H1 (cell line): ENCODE measurements at regions not wholly inside any gene's neighbourhood (a gene's known extent, or its start where the extent isn't known, plus 50 kb on each side); places are given as distances from the start of the nearest gene placed in this dataset.

Experiments used
- CTCF ChIA-PET: fragments of 300-600 bp; sonication (Branson Sonifier 250); formaldehyde crosslinking; loops from one replicate; lab custom pipeline; 2021; ENCODE audit not compliant: partially characterized antibody; lab: Charles Lee
- POLR2A ChIA-PET: fragments of 300-600 bp; sonication (Branson Sonifier 250); formaldehyde crosslinking; loops from one replicate; lab custom pipeline; 2021; ENCODE audit warnings: inconsistent platforms; ENCODE audit not compliant: partially characterized antibody; lab: Charles Lee
- DNase-seq, 2 experiments: peaks; one replicate each; pipeline versions ENCODE4 v3.0.0 to v3.0.0-alpha.2; 2010 to 2022; ENCODE audit warnings: low spot score in 2 of 2, low read depth in 1 of 2, mixed read lengths in 1 of 2
- FAIRE-seq: peaks from 2 replicates; lab custom pipeline; 2011; peaks lifted over from hg19 to GRCh38; lab: Jason Lieb, UNC
- H2AFZ ChIP-seq: 2 replicates; pipeline ENCODE4 v1.8.1; 2012; ENCODE audit warnings: low read length, inconsistent platforms
- H2AK5ac ChIP-seq: 2 replicates; pipeline ENCODE4 v1.6.1; 2013; ENCODE audit warnings: low read depth, low read length
- H2BK120ac ChIP-seq: replicated peaks from 2 replicates; pipeline ENCODE3; 2013; ENCODE audit warnings: low read depth, low read length, inconsistent platforms
- H2BK12ac ChIP-seq: 2 replicates; pipeline ENCODE4 v1.6.1; 2013; ENCODE audit warnings: low read depth, low read length
- H2BK15ac ChIP-seq: 2 replicates; pipeline ENCODE4 v1.6.1; 2013; ENCODE audit warnings: low read length
- H2BK20ac ChIP-seq: 2 replicates; pipeline ENCODE4 v1.6.1; 2013; ENCODE audit warnings: low read length
- H2BK5ac ChIP-seq: 2 replicates; pipeline ENCODE4 v1.6.1; 2013; ENCODE audit warnings: low read depth, low read length
- H3K14ac ChIP-seq: 2 replicates; pipeline ENCODE4 v1.6.1; 2013; ENCODE audit warnings: inconsistent platforms; ENCODE audit not compliant: insufficient read length
- H3K18ac ChIP-seq: 2 replicates; pipeline ENCODE4 v1.6.1; 2013; ENCODE audit warnings: low read length; ENCODE audit errors: extremely low read depth
- H3K23ac ChIP-seq: 2 replicates; pipeline ENCODE4 v1.6.1; 2013; ENCODE audit warnings: inconsistent platforms; ENCODE audit not compliant: insufficient read length
- H3K23me2 ChIP-seq: 2 replicates; pipeline ENCODE4 v1.6.1; 2013; ENCODE audit warnings: low read depth, low read length
- H3K27ac ChIP-seq: 2 replicates; pipeline ENCODE4 v1.6.1; 2011; ENCODE audit warnings: low read depth, low read length, inconsistent platforms
- H3K27me3 ChIP-seq, 4 experiments: replicated peaks in 1 of 4; 1 replicate in 1 of 4; 2 replicates in 3 of 4; pipeline versions ENCODE4 v1.6.1 to v1.8.1; 2011 to 2013; ENCODE audit warnings: low read length in 3 of 4, mild to moderate bottlenecking in 3 of 4, inconsistent platforms in 2 of 4, mixed read lengths in 2 of 4, moderate library complexity in 1 of 4; ENCODE audit not compliant: control insufficient read depth in 3 of 4, insufficient read depth in 3 of 4; ENCODE audit errors: extremely low read depth in 1 of 4
- H3K36me3 ChIP-seq, 4 experiments: 2 replicates each; pipeline versions ENCODE4 v1.6.1 to v1.8.1; 2011 to 2013; ENCODE audit warnings: mild to moderate bottlenecking in 4 of 4, low read length in 3 of 4, moderate library complexity in 2 of 4, control low read depth in 1 of 4, inconsistent platforms in 1 of 4; ENCODE audit not compliant: insufficient read depth in 4 of 4, control insufficient read depth in 2 of 4
- H3K4ac ChIP-seq: replicated peaks from 2 replicates; pipeline ENCODE3; 2013; ENCODE audit warnings: low read length, low read depth, mixed read lengths, inconsistent platforms; ENCODE audit not compliant: insufficient read length
- H3K4me1 ChIP-seq, 4 experiments: replicated peaks in 1 of 4; 1 replicate in 1 of 4; 2 replicates in 3 of 4; pipeline versions ENCODE4 v1.6.1 to v1.8.1; 2011 to 2013; ENCODE audit warnings: low read length in 3 of 4, inconsistent platforms in 2 of 4, mixed read lengths in 1 of 4; ENCODE audit not compliant: insufficient read depth in 4 of 4, control insufficient read depth in 3 of 4
- H3K4me2 ChIP-seq, 2 experiments: 2 replicates each; pipeline versions ENCODE4 v1.6.1 to v1.8.1; 2011 to 2013; ENCODE audit warnings: low read depth in 2 of 2, low read length in 2 of 2, control low read depth in 1 of 2, inconsistent platforms in 1 of 2, mild to moderate bottlenecking in 1 of 2; ENCODE audit not compliant: insufficient read depth in 1 of 2
- H3K4me3 ChIP-seq, 4 experiments: fragments of 200-600, 300-600 bp in 1 of 4; sonication (generic), shearing (Covaris generic), sonication (Bioruptor Twin) in 1 of 4; 2 replicates each; pipeline versions ENCODE4 v1.5.1 to v1.8.1; 2011 to 2016; ENCODE audit warnings: low read length in 4 of 4, low read depth in 3 of 4, control low read depth in 2 of 4, inconsistent platforms in 2 of 4, mild to moderate bottlenecking in 2 of 4, mixed read lengths in 1 of 4, moderate library complexity in 1 of 4; ENCODE audit not compliant: insufficient read depth in 2 of 4; ENCODE audit errors: extremely low read depth in 1 of 4
- H3K56ac ChIP-seq: replicated peaks from 2 replicates; pipeline ENCODE3; 2013; ENCODE audit warnings: low read depth, mild to moderate bottlenecking, mixed read lengths, low read length, inconsistent platforms; ENCODE audit not compliant: insufficient read length
- H3K79me1 ChIP-seq: 2 replicates; pipeline ENCODE4 v1.6.1; 2013; ENCODE audit warnings: low read depth, low read length, control low read depth
- H3K79me2 ChIP-seq, 2 experiments: 2 replicates each; pipeline versions ENCODE4 v1.6.1 to v1.8.1; 2012 to 2013; ENCODE audit warnings: low read length in 2 of 2, mild to moderate bottlenecking in 2 of 2, inconsistent platforms in 1 of 2; ENCODE audit not compliant: insufficient read depth in 2 of 2, control insufficient read depth in 1 of 2
- H3K9ac ChIP-seq, 4 experiments: replicated peaks in 1 of 4; 1 replicate in 1 of 4; 2 replicates in 3 of 4; pipeline versions ENCODE4 v1.6.1 to v1.8.1; 2011 to 2013; ENCODE audit warnings: low read depth in 3 of 4, low read length in 3 of 4, control low read depth in 2 of 4, mild to moderate bottlenecking in 2 of 4, moderate library complexity in 2 of 4, inconsistent platforms in 1 of 4; ENCODE audit errors: extremely low read depth in 1 of 4
- H3K9me3 ChIP-seq, 2 experiments: 2 replicates each; pipeline versions ENCODE4 v1.6.1 to v1.8.1; 2012 to 2013; ENCODE audit warnings: mild to moderate bottlenecking in 2 of 2, moderate library complexity in 2 of 2, control low read depth in 1 of 2, inconsistent platforms in 1 of 2, low read depth in 1 of 2, low read length in 1 of 2, mixed read lengths in 1 of 2; ENCODE audit not compliant: insufficient read depth in 2 of 2
- H4K20me1 ChIP-seq, 2 experiments: replicated peaks in 1 of 2; 2 replicates each; pipeline versions ENCODE3 to v1.8.1; 2011 to 2013; ENCODE audit warnings: inconsistent platforms in 2 of 2, low read length in 2 of 2, mild to moderate bottlenecking in 1 of 2; ENCODE audit not compliant: insufficient read depth in 2 of 2, control insufficient read depth in 1 of 2
- H4K5ac ChIP-seq: 2 replicates; pipeline ENCODE4 v1.6.1; 2013; ENCODE audit warnings: low read length, low read depth, mixed read lengths, inconsistent platforms; ENCODE audit not compliant: insufficient read length
- H4K8ac ChIP-seq: 2 replicates; pipeline ENCODE4 v1.8.0; 2013; ENCODE audit warnings: mild to moderate bottlenecking, moderate library complexity, low read length, inconsistent platforms; ENCODE audit not compliant: insufficient read depth; ENCODE audit errors: extremely low read depth
- H4K91ac ChIP-seq: replicated peaks from 2 replicates; pipeline ENCODE3; 2013; ENCODE audit warnings: low read length, mixed read lengths, inconsistent platforms; ENCODE audit not compliant: insufficient read length
- CBX5 ChIP-seq: fragments of 300-800, 300-1000 bp; sonication (generic); IDR thresholded peaks from 2 replicates; pipeline ENCODE4 v1.7.1; 2016; ENCODE audit warnings: antibody characterized with exemption, low read length, low read depth
- CEBPB ChIP-seq: IDR thresholded peaks from 2 replicates; pipeline ENCODE4 v1.6.1; 2012; ENCODE audit warnings: low read depth, low read length
- POLR2AphosphoS5 ChIP-seq: IDR thresholded peaks from 2 replicates; pipeline ENCODE4 v1.6.1; 2011; ENCODE audit warnings: low read depth, low read length
- RBBP5 ChIP-seq: IDR thresholded peaks from 2 replicates; pipeline ENCODE4 v1.7.1; 2012; ENCODE audit warnings: low read depth, mild to moderate bottlenecking, inconsistent platforms, low read length, moderate library complexity, borderline replicate concordance
- SUZ12 ChIP-seq: fragments of 200-600 bp; sonication (generic); IDR thresholded peaks from 2 replicates; pipeline ENCODE4 v1.6.1; 2012; ENCODE audit warnings: mild to moderate bottlenecking, inconsistent platforms, low read length, moderate library complexity, mixed read lengths
- TAF7 ChIP-seq: optimal IDR thresholded peaks from 2 replicates; pipeline ENCODE3; 2011; ENCODE audit warnings: low read depth, mild to moderate bottlenecking, inconsistent platforms, low read length, moderate library complexity, borderline replicate concordance
- TF ChIP-seq, protein P1 (sequence below): IDR thresholded peaks from 2 replicates; pipeline ENCODE4 v1.6.1; 2012; ENCODE audit warnings: inconsistent platforms

DNA sequence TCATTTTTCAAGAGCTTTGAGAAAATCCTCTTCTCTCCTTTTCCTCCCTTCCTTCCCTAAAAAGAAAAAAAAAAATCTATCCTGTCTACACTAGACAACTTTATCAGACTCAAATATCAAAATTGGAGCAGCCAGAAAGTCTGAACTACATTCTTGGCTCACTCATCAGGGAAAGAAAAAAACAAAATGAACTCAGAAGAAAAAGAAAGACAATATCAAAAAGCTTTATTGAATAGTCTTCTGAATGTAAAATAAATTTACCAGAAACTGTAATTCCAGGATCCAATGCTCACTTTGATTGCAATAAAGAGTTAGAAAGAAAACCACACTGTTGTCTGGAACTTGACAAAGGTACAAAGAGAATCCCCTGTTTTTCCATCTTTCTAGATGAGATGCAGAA is 507.2 kb upstream of the MPDZ start:
- H2AFZ ChIP-seq = peak overlapping the region; percentile 93; the same call in 1 of the 2 replicates
- POLR2A ChIA-PET = no interaction called here
- H2BK15ac ChIP-seq = no peak overlapping the region

More for the DNA sequence above, 507.2 kb upstream of the MPDZ start:
- no peak overlapping the region for H3K56ac ChIP-seq
- H3K23me2 ChIP-seq = no peaks in the 10 kb centered on the region
- no peak overlapping the region for H3K4me2 ChIP-seq
- H3K18ac ChIP-seq = no peak overlapping the region
- CTCF ChIA-PET = interaction anchor here (0.7 kb wide), 1 partner anchor 1029 kb away, joined by 3 read pairs; no protein-coding TSS in a partner anchor
- no peaks in the 10 kb centered on the region for H3K4me1 ChIP-seq
- no peaks in the 10 kb centered on the region for H3K9me3 ChIP-seq
- no peak overlapping the region for H3K4me3 ChIP-seq
- H2BK12ac ChIP-seq = no peak overlapping the region
- H3K14ac ChIP-seq = no peak overlapping the region
- no peak overlapping the region for H3K27ac ChIP-seq
- H2AK5ac ChIP-seq = no peak overlapping the region
- no peaks in the 10 kb centered on the region for H4K20me1 ChIP-seq
- no peaks in the 10 kb centered on the region for H3K79me2 ChIP-seq
- H4K8ac ChIP-seq = no peak overlapping the region
- H3K4ac ChIP-seq = no peak overlapping the region
- H3K36me3 ChIP-seq = no peaks in the 10 kb centered on the region
- no peaks in the 10 kb centered on the region for H3K27me3 ChIP-seq
- DNase-seq = no peak
- H2BK20ac ChIP-seq = no peak overlapping the region
- no peak overlapping the region for H4K5ac ChIP-seq
- H2BK5ac ChIP-seq = no peak overlapping the region
- no peak overlapping the region for H2BK120ac ChIP-seq
- no peak for FAIRE-seq
- no peak overlapping the region for H4K91ac ChIP-seq
- H3K79me1 ChIP-seq = no peaks in the 10 kb centered on the region
- H3K9ac ChIP-seq = no peak overlapping the region
- no peak overlapping the region for H3K23ac ChIP-seq
- TF ChIP-seq POLR2AphosphoS5 (no peak), CBX5 (no peak), RBBP5 (no peak), SUZ12 (no peak), TAF7 (no peak), CEBPB (no peak)
- TF ChIP-seq, protein P1, sequence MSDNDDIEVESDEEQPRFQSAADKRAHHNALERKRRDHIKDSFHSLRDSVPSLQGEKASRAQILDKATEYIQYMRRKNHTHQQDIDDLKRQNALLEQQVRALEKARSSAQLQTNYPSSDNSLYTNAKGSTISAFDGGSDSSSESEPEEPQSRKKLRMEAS = no peak
